Osteocyte (in vitro differentiated cells): ENCODE measurements at regions not wholly inside any gene's neighbourhood (a gene's known extent, or its start where the extent isn't known, plus 50 kb on each side); places are given as distances from the start of the nearest gene placed in this dataset.

Experiments
- DNase-seq: peaks from one replicate; pipeline ENCODE4 v3.0.0; 2021; ENCODE audit warnings: mixed read lengths; ENCODE audit not compliant: unreplicated experiment; ENCODE audit errors: extremely low spot score
- H3K27ac Mint-ChIP-seq: one replicate; pipeline ENCODE4 v1.8.0; 2021; ENCODE audit warnings: mild to moderate bottlenecking, mixed read lengths; ENCODE audit not compliant: unreplicated experiment
- H3K27me3 Mint-ChIP-seq: one replicate; pipeline ENCODE4 v1.8.0; 2021; ENCODE audit warnings: mixed read lengths; ENCODE audit not compliant: unreplicated experiment
- H3K36me3 Mint-ChIP-seq: one replicate; pipeline ENCODE4 v1.8.0; 2021; ENCODE audit warnings: mixed read lengths; ENCODE audit not compliant: unreplicated experiment
- H3K4me1 Mint-ChIP-seq: one replicate; pipeline ENCODE4 v1.8.0; 2021; ENCODE audit warnings: mixed read lengths; ENCODE audit not compliant: unreplicated experiment
- H3K4me3 Mint-ChIP-seq: one replicate; pipeline ENCODE4 v1.8.0; 2021; ENCODE audit warnings: mild to moderate bottlenecking, moderate library complexity, mixed read lengths; ENCODE audit not compliant: unreplicated experiment
- H3K9me3 Mint-ChIP-seq: one replicate; pipeline ENCODE4 v1.8.0; 2021; ENCODE audit warnings: mixed read lengths; ENCODE audit not compliant: unreplicated experiment
- TF ChIP-seq, protein P1 (sequence below): fragments of 200-600 bp; sonication (generic); IDR thresholded peaks from 2 replicates; pipeline ENCODE4 v1.5.0; 2021; ENCODE audit warnings: antibody characterized with exemption, mild to moderate bottlenecking, moderate library complexity

DNA sequence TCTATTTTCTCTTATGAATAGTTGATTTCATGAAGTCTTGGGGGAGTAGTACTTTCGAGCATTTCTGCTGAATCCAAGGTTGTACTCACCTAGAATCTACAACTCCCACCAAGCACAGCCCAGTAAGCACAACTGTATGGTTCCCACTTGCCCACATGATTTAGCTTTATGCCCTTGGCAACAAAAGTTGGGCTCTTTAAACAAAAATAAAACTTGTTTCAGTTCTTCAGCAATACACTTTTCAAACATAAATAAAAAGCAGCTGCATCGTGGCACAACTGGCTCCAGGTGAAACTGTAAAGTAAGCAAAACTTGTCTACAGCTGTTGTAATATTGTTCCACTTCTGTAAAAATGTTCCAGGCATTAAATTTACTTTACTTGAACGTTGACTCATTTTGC is 99.8 kb upstream of the FSIP2 start:
- Mint-ChIP-seq H3K36me3 (no peaks in the 10 kb centered on the region), H3K27me3 (no peaks in the 10 kb centered on the region), H3K4me1 (peaks cover 1% of the 10 kb centered on the region), H3K9me3 (no peaks in the 10 kb centered on the region), H3K4me3 (no peak overlapping the region), H3K27ac (no peak overlapping the region)
- TF ChIP-seq, protein P1, sequence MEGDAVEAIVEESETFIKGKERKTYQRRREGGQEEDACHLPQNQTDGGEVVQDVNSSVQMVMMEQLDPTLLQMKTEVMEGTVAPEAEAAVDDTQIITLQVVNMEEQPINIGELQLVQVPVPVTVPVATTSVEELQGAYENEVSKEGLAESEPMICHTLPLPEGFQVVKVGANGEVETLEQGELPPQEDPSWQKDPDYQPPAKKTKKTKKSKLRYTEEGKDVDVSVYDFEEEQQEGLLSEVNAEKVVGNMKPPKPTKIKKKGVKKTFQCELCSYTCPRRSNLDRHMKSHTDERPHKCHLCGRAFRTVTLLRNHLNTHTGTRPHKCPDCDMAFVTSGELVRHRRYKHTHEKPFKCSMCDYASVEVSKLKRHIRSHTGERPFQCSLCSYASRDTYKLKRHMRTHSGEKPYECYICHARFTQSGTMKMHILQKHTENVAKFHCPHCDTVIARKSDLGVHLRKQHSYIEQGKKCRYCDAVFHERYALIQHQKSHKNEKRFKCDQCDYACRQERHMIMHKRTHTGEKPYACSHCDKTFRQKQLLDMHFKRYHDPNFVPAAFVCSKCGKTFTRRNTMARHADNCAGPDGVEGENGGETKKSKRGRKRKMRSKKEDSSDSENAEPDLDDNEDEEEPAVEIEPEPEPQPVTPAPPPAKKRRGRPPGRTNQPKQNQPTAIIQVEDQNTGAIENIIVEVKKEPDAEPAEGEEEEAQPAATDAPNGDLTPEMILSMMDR: no peak
- no peak for DNase-seq

DNA sequence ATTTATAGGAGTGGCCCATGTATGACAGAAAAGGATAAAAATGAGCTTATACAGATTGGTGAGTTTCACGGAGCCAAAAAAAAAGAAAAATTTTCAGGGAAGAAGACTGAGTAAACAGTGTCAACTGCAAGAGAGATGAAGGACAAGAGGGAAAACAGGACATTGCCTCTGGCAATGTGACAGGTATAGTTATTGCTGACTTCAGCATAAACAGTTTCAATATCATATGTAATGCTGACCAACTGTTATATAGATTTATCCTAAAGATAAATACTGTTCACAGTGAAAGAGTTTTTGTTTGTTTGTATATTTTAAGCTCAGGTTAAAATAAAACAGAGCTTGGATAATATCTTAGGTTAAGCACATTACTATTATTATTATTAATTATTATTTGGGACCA is 98.0 kb upstream of the FSIP2 start:
- Mint-ChIP-seq H3K4me3 (no peak overlapping the region), H3K27me3 (no peaks in the 10 kb centered on the region), H3K36me3 (no peaks in the 10 kb centered on the region), H3K27ac (no peak overlapping the region), H3K9me3 (no peaks in the 10 kb centered on the region), H3K4me1 (no peaks in the 10 kb centered on the region)
- TF ChIP-seq, protein P1: no peak
- DNase-seq: no peak

DNA sequence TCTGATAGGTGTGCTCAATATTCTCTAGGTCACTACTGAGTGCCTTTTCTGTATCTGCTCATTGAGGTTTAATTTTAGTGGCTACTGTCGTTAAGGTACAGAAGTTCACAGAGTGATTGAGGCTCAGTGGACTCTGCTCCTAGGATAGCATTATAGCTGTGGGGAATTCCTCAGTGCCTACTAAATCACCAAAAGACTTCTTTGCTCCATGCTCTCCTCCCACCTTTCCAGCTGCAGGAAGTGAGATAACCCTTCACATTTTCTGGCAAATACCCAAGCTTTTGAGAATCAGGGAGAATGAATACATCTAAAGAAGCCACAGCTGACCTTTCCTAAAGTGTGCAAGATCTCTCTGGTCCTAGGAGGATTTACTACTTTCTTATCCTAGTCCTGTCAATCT is 95.2 kb upstream of the FSIP2 start:
- Mint-ChIP-seq H3K27ac (no peak overlapping the region), H3K4me1 (no peaks in the 10 kb centered on the region), H3K9me3 (no peaks in the 10 kb centered on the region), H3K36me3 (no peaks in the 10 kb centered on the region), H3K4me3 (no peak overlapping the region), H3K27me3 (no peaks in the 10 kb centered on the region)
- no peak for DNase-seq
- TF ChIP-seq, protein P1: no peak

DNA sequence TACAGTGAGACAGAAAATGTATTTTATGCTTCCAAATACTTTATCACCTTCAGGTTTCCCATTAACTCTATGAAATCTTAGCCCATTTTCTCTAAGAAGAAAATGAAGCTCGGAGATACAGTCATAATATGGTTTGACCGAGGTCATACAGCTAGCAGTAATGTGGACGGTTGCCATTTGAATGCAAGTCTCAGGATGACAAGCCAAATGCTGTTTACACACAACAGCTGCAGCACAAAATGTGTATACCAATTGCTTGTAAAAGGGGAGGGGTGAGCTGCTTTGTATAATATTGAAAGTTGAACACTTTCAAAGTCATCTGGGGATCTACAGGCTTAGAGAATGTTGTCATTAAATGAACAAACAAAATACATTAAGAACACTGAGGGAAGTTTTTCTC is 93.8 kb upstream of the FSIP2 start:
- Mint-ChIP-seq H3K4me1 (no peaks in the 10 kb centered on the region), H3K36me3 (no peaks in the 10 kb centered on the region), H3K4me3 (no peak overlapping the region), H3K27me3 (no peaks in the 10 kb centered on the region), H3K27ac (no peak overlapping the region), H3K9me3 (no peaks in the 10 kb centered on the region)
- no peak for DNase-seq
- TF ChIP-seq, protein P1: no peak

DNA sequence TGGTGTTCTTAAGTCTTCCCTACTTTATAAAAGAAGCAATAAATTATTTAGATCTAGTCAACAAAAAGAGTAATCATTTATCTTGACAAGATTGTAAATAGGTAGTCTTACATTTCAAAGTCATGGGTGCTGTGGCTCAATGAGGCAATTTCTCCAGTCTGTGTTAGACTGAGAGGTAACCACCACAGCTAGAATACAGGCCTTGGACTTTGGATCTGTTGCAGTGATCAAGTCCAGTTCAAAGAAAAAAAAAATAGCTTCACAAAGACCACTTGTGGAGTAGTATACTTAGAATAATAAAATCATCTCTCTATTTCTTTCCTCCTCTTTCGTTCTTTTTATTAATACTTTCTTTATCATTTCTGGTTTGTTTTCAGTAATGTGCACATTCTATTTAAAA is 93.1 kb upstream of the FSIP2 start:
- TF ChIP-seq, protein P1: no peak
- no peaks in the 10 kb centered on the region for H3K27me3 Mint-ChIP-seq
- no peak overlapping the region for H3K4me3 Mint-ChIP-seq
- no peaks in the 10 kb centered on the region for H3K9me3 Mint-ChIP-seq
- no peak for DNase-seq
- no peaks in the 10 kb centered on the region for H3K36me3 Mint-ChIP-seq
- no peaks in the 10 kb centered on the region for H3K4me1 Mint-ChIP-seq
- H3K27ac Mint-ChIP-seq: no peak overlapping the region
